ENCODE measurements at regions not wholly inside any gene's neighbourhood (a gene's known extent, or its start where the extent isn't known, plus 50 kb on each side); places are given as distances from the start of the nearest gene placed in this dataset.

- no peak for TF ChIP-seq HCFC1 (IDR thresholded peaks at IDR 0.05; ENCODE audit: low read length)
- TF ChIP-seq EP300 (IDR thresholded peaks at IDR 0.05; ENCODE audit: borderline replicate concordance in 1 of 2, control insufficient read depth in 1 of 2, low read depth in 2 of 2, low read length in 2 of 2), result no peak
- no peak for TF ChIP-seq EZH2 (IDR thresholded peaks at IDR 0.05; ENCODE audit: borderline replicate concordance, control insufficient read depth, low read depth, low read length)
- TF ChIP-seq USF2 (IDR thresholded peaks at IDR 0.05; ENCODE audit: borderline replicate concordance, low read depth, low read length), result no peak
- TF ChIP-seq BACH1 (IDR thresholded peaks at IDR 0.05; ENCODE audit: borderline replicate concordance), result no peak
- no peak for TF ChIP-seq HDAC2 (IDR thresholded peaks at IDR 0.05)
Measured at GRCh38 chr11:97610854-97611253, 1221.0 kb downstream of the JRKL start.

All from GM12878 (cell line).